ENCODE measurements at regions not wholly inside any gene's neighbourhood (a gene's known extent, or its start where the extent isn't known, plus 50 kb on each side); places are given as distances from the start of the nearest gene placed in this dataset.

DNA sequence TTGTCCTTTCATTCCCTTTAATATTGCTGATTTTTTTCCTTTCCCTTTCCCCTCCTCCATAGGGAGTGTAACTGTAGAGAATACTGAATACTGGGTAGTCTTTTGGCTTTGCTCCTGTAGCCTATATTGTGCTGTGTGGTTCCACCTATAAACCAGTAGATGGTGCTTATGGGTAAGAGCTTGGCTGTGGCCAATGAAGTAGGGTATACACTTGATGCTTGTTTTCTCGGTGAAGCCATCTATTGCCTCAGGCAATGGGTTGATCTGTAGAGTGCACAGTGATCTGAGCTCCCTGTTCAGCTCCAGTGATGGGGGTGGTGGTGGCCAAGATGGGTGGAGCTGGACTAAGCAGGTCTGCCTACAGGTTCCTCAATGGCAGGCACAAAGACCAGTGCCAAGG is 203.3 kb upstream of the IMPG1 start:
- H3K27me3 ChIP-seq (replicated peaks; ENCODE audit: insufficient read depth), result no peaks in the 10 kb centered on the region
- intact Hi-C loops (cut with DNase I), result no loop called here
- H3K4me1 ChIP-seq (replicated peaks), result no peaks in the 10 kb centered on the region
- TF ChIP-seq POLR2A (IDR thresholded peaks at IDR 0.05) (no peak), POLR2AphosphoS5 (IDR thresholded peaks at IDR 0.05) (no peak)
- TF ChIP-seq, protein P1, sequence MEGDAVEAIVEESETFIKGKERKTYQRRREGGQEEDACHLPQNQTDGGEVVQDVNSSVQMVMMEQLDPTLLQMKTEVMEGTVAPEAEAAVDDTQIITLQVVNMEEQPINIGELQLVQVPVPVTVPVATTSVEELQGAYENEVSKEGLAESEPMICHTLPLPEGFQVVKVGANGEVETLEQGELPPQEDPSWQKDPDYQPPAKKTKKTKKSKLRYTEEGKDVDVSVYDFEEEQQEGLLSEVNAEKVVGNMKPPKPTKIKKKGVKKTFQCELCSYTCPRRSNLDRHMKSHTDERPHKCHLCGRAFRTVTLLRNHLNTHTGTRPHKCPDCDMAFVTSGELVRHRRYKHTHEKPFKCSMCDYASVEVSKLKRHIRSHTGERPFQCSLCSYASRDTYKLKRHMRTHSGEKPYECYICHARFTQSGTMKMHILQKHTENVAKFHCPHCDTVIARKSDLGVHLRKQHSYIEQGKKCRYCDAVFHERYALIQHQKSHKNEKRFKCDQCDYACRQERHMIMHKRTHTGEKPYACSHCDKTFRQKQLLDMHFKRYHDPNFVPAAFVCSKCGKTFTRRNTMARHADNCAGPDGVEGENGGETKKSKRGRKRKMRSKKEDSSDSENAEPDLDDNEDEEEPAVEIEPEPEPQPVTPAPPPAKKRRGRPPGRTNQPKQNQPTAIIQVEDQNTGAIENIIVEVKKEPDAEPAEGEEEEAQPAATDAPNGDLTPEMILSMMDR (IDR thresholded peaks at IDR 0.05), result no peak
- no peak overlapping the region for H3K27ac ChIP-seq
- H3K36me3 ChIP-seq, result no peaks in the 10 kb centered on the region
- WGBS, result 75% methylated on average over 1 of the region's 1 CpG
- no peak overlapping the region for H3K4me3 ChIP-seq
- no peak for DNase-seq (ENCODE audit: low spot score)
- no peaks in the 10 kb centered on the region for H3K9me3 ChIP-seq

DNA sequence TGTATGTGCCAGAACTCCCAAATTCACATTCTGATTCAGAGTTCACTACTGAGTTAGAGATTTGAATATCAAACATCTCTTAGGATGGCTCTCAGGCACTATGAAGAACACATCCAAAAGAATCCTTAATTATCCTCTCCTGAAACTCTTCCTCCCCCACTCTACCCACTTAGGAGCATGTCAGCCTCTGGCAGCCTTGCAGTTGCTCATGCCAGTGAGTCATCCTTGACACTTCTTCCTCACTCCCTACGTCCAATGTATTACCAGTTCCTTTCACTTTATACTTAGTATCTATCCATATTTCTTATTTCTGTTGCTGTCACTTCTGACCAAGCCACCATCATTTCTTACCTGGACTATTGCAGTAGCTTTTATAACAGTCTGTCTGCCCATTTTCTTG is 192.0 kb upstream of the IMPG1 start:
- Histone ChIP-seq H3K27me3 (replicated peaks; ENCODE audit: insufficient read depth) (no peaks in the 10 kb centered on the region), H3K4me3 (no peak overlapping the region), H3K9me3 (no peaks in the 10 kb centered on the region), H3K27ac (no peak overlapping the region), H3K36me3 (no peaks in the 10 kb centered on the region), H3K4me1 (replicated peaks) (no peaks in the 10 kb centered on the region)
- TF ChIP-seq POLR2AphosphoS5 (IDR thresholded peaks at IDR 0.05) (no peak), POLR2A (IDR thresholded peaks at IDR 0.05) (no peak)
- TF ChIP-seq, protein P1 (IDR thresholded peaks at IDR 0.05), result no peak
- 66% methylated on average over 1 of the region's 1 CpG for WGBS
- DNase-seq (ENCODE audit: low spot score), result no peak
- intact Hi-C loops (cut with DNase I), result no loop called here

GRCh38 chr6:76262240-76262639 is 189.8 kb upstream of the IMPG1 start:
- 54% methylated on average over 2 of the region's 2 CpGs for WGBS
- TF ChIP-seq POLR2A (IDR thresholded peaks at IDR 0.05), result no peak
- no peak for TF ChIP-seq POLR2AphosphoS5 (IDR thresholded peaks at IDR 0.05)
- TF ChIP-seq, protein P1 (IDR thresholded peaks at IDR 0.05), result no peak
- H3K4me1 ChIP-seq (replicated peaks), result no peaks in the 10 kb centered on the region

GRCh38 chr6:76250666-76251065 is 178.2 kb upstream of the IMPG1 start:
- H3K4me1 ChIP-seq (replicated peaks), result no peaks in the 10 kb centered on the region

More at GRCh38 chr6:76262240-76262639, 189.8 kb upstream of the IMPG1 start:
- H3K9me3 ChIP-seq, result no peaks in the 10 kb centered on the region
- intact Hi-C loops (cut with DNase I), result no loop called here
- no peak for DNase-seq (ENCODE audit: low spot score)
- no peaks in the 10 kb centered on the region for H3K27me3 ChIP-seq (replicated peaks; ENCODE audit: insufficient read depth)
- no peak overlapping the region for H3K27ac ChIP-seq
- H3K4me3 ChIP-seq, result no peak overlapping the region
- no peaks in the 10 kb centered on the region for H3K36me3 ChIP-seq

GRCh38 chr6:76247527-76247926 is 175.1 kb upstream of the IMPG1 start:
- WGBS, result 50% methylated on average over 2 of the region's 2 CpGs
- TF ChIP-seq POLR2A (IDR thresholded peaks at IDR 0.05) (no peak), POLR2AphosphoS5 (IDR thresholded peaks at IDR 0.05) (no peak)
- TF ChIP-seq, protein P1 (IDR thresholded peaks at IDR 0.05), result no peak
- intact Hi-C loops (cut with DNase I), result no loop called here
- Histone ChIP-seq H3K4me3 (no peak overlapping the region), H3K27me3 (replicated peaks; ENCODE audit: insufficient read depth) (no peaks in the 10 kb centered on the region), H3K4me1 (replicated peaks) (no peaks in the 10 kb centered on the region), H3K9me3 (no peaks in the 10 kb centered on the region), H3K27ac (no peak overlapping the region), H3K36me3 (no peaks in the 10 kb centered on the region)
- DNase-seq (ENCODE audit: low spot score), result no peak

More at GRCh38 chr6:76250666-76251065, 178.2 kb upstream of the IMPG1 start:
- TF ChIP-seq, protein P1 (IDR thresholded peaks at IDR 0.05), result no peak
- no peak overlapping the region for H3K27ac ChIP-seq
- intact Hi-C loops (cut with DNase I), result no loop called here
- no peak for DNase-seq (ENCODE audit: low spot score)
- H3K27me3 ChIP-seq (replicated peaks; ENCODE audit: insufficient read depth), result no peaks in the 10 kb centered on the region
- H3K36me3 ChIP-seq, result no peaks in the 10 kb centered on the region
- no peak overlapping the region for H3K4me3 ChIP-seq
- no peaks in the 10 kb centered on the region for H3K9me3 ChIP-seq
- WGBS, result 93% methylated on average over 1 of the region's 1 CpG
